ENCODE measurements at regions not wholly inside any gene's neighbourhood (a gene's known extent, or its start where the extent isn't known, plus 50 kb on each side); places are given as distances from the start of the nearest gene placed in this dataset.

DNA sequence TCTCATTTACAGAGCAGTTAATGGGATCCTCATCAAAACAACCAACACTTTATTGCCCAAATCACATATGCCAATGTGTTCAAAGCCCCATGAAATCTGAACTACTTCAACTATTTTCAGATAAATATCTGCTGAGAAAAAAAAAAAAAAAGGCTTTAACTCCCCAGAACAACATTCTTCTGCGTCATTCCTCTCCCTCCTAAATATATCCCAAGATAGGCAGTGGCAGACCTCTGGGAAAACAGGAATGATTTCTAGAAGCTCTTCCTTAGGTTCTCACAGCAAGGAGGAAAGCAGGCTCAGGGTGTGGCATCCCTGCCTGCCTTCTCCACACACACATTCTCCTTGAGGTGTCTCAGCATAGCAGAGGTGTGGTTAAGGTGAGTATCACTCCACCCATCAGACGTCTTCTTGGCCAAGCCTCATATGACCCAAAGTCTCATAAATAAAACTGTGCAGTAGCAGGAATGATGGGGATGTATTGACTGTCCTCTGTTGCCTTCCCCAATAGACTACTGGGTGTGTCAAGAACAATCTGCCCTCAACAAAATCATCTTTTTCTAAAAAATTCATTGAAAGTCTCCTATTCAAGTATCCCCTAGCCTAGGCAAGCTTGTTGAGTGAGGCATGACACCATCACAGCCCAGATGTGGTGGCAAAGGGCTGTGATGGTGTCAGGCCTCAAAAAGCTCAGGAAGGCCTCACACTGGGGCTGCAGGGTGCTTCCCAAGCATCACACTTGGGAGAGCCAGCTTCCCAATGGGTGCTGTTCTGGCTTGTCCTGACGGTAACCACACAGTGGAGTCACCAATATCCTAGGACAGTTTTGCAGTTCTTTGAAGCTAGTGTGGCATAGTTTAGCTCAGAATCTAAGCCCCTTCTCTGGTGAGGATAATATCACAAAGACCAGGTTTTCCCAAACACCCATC, 135.4 kb upstream of the SOX9 start:
- no peak for DNase-seq (ENCODE audit: low read depth)
- TF ChIP-seq, protein P1, sequence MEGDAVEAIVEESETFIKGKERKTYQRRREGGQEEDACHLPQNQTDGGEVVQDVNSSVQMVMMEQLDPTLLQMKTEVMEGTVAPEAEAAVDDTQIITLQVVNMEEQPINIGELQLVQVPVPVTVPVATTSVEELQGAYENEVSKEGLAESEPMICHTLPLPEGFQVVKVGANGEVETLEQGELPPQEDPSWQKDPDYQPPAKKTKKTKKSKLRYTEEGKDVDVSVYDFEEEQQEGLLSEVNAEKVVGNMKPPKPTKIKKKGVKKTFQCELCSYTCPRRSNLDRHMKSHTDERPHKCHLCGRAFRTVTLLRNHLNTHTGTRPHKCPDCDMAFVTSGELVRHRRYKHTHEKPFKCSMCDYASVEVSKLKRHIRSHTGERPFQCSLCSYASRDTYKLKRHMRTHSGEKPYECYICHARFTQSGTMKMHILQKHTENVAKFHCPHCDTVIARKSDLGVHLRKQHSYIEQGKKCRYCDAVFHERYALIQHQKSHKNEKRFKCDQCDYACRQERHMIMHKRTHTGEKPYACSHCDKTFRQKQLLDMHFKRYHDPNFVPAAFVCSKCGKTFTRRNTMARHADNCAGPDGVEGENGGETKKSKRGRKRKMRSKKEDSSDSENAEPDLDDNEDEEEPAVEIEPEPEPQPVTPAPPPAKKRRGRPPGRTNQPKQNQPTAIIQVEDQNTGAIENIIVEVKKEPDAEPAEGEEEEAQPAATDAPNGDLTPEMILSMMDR (IDR thresholded peaks at IDR 0.05; ENCODE audit: low read depth, low read length, missing control alignments): no peak
- no peak overlapping the region for H3K4me3 ChIP-seq (ENCODE audit: low read depth, low read length)
- in situ Hi-C loops (cut with HindIII; ENCODE audit: low sequenced_read_pairs): loop anchor here (5.0 kb wide), 1 partner anchor 37 kb away; no protein-coding TSS in a partner anchor

- in situ Hi-C loops (cut with HindIII; ENCODE audit: low sequenced_read_pairs): loop anchor here (5.0 kb wide), 1 partner anchor 35 kb away; no protein-coding TSS in a partner anchor
- no peak for DNase-seq (ENCODE audit: low read depth)
- no peak overlapping the region for H3K4me3 ChIP-seq (ENCODE audit: low read depth, low read length)
- TF ChIP-seq, protein P1 (IDR thresholded peaks at IDR 0.05; ENCODE audit: low read depth, low read length, missing control alignments): no peak
These were observed 133.9 kb upstream of the SOX9 start for GRCh38 chr17:71986886-71987285.

- in situ Hi-C loops (cut with HindIII; ENCODE audit: low sequenced_read_pairs): loop anchor here (5.0 kb wide), 1 partner anchor 35 kb away; no protein-coding TSS in a partner anchor
- TF ChIP-seq, protein P1 (IDR thresholded peaks at IDR 0.05; ENCODE audit: low read depth, low read length, missing control alignments): no peak
- H3K4me3 ChIP-seq (ENCODE audit: low read depth, low read length): no peak overlapping the region
These were observed 133.2 kb upstream of the SOX9 start for GRCh38 chr17:71987634-71988033.

DNA sequence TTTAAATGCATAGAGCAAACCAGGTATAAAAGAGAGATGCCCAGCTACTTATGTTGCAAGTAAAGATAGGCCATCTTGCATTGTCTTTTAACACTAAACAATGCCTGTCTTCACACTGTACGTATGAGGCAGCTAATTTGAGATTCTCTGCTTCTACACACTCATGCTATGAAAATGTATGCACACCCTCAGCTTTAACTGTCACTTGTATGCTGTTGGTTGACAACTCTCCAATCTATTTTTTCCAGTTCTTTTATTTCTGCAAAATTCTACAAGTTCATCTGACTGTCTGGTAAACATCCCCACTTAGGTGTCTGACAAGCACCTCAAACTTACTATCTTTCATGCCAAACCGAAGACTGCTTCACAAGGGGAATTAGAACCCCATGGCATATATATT, 131.7 kb upstream of the SOX9 start:
- in situ Hi-C loops (cut with HindIII; ENCODE audit: low sequenced_read_pairs): loop anchor here (5.0 kb wide), 1 partner anchor 33 kb away; no protein-coding TSS in a partner anchor
- DNase-seq (ENCODE audit: low read depth): no peak
- no peak overlapping the region for H3K4me3 ChIP-seq (ENCODE audit: low read depth, low read length)
- TF ChIP-seq, protein P1 (IDR thresholded peaks at IDR 0.05; ENCODE audit: low read depth, low read length, missing control alignments): no peak

More at GRCh38 chr17:71987634-71988033, 133.2 kb upstream of the SOX9 start:
- DNase-seq (ENCODE audit: low read depth): no peak

- TF ChIP-seq, protein P1 (IDR thresholded peaks at IDR 0.05; ENCODE audit: low read depth, low read length, missing control alignments): no peak
- in situ Hi-C loops (cut with HindIII; ENCODE audit: low sequenced_read_pairs): no loop called here
- DNase-seq (ENCODE audit: low read depth): no peak
- no peak overlapping the region for H3K4me3 ChIP-seq (ENCODE audit: low read depth, low read length)
These were observed 127.5 kb upstream of the SOX9 start for GRCh38 chr17:71993363-71993762.

DNA sequence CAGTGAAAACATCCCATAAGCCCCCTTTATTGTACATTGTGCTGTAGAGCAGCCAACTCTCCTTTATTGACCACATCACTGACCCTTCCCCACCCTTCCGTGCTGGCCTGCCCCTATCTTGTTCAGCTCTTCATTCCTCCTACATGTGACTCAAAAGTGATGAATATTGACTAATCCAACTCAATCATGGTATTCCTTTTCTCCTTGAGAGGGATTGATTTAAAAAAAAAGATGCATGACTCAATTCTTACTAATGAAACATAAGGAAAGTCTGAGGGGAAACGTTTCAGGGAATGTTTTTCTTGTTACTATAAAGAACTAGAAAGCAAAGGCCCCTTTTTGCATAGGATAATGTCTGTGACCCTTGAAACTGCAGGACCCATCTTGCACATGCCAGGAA, 125.2 kb upstream of the SOX9 start:
- TF ChIP-seq, protein P1 (IDR thresholded peaks at IDR 0.05; ENCODE audit: low read depth, low read length, missing control alignments): no peak
- H3K4me3 ChIP-seq (ENCODE audit: low read depth, low read length): no peak overlapping the region
- in situ Hi-C loops (cut with HindIII; ENCODE audit: low sequenced_read_pairs): no loop called here
- DNase-seq (ENCODE audit: low read depth): no peak

Data from astrocyte of the cerebellum (primary cell).